A673 (cell line): ENCODE measurements at regions not wholly inside any gene's neighbourhood (a gene's known extent, or its start where the extent isn't known, plus 50 kb on each side); places are given as distances from the start of the nearest gene placed in this dataset.

Source experiments
- CTCF ChIP-seq: fragments of 300-800, 200-600 bp; sonication (generic); conservative IDR thresholded peaks from 2 replicates; pipeline ENCODE4 v1.5.1; 2017; ENCODE audit warnings: low read depth, mild to moderate bottlenecking, antibody characterized with exemption, low read length, moderate library complexity, mixed read lengths
- EZH2 ChIP-seq: fragments of 200-600 bp; sonication (generic); IDR thresholded peaks from 2 replicates; pipeline ENCODE4 v1.6.1; 2017; ENCODE audit warnings: borderline replicate concordance, low read depth, mild to moderate bottlenecking, mixed read lengths, antibody characterized with exemption, low read length; ENCODE audit not compliant: poor library complexity, severe bottlenecking

DNA sequence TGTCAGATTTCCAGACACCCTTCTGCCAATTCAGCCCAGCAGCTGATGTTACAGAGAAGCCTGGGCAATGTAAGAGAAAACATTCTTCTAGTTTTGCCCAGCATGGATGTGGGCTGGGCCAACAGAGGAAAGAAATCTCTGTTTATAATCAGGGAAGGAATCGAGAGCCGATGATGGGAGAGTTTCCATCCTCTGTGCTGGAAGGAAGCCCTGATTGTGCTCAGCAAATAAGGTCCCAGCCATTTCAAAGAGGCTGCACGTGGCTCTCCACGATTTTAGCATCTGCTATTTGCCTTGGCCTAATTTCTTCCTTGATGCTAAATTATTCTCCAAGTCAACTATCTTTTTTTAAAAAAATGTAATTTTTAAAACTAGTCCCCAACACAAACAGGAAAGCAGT, 70.0 kb downstream of the IRX6 start:
- TF ChIP-seq CTCF (no peak), EZH2 (no peak)
